Hindlimb muscle (tissue), 1 donor: ENCODE measurements at regions not wholly inside any gene's neighbourhood (a gene's known extent, or its start where the extent isn't known, plus 50 kb on each side); places are given as distances from the start of the nearest gene placed in this dataset.
"Not testable (repeated sequence)": the region's sequence is repeated elsewhere in the genome, so short reads cannot be mapped to it uniquely, and the experiment has no call there.

Experiments used
- DNase-seq: peaks from one replicate; pipeline ENCODE4 v3.0.0-alpha.2; 2013

DNA sequence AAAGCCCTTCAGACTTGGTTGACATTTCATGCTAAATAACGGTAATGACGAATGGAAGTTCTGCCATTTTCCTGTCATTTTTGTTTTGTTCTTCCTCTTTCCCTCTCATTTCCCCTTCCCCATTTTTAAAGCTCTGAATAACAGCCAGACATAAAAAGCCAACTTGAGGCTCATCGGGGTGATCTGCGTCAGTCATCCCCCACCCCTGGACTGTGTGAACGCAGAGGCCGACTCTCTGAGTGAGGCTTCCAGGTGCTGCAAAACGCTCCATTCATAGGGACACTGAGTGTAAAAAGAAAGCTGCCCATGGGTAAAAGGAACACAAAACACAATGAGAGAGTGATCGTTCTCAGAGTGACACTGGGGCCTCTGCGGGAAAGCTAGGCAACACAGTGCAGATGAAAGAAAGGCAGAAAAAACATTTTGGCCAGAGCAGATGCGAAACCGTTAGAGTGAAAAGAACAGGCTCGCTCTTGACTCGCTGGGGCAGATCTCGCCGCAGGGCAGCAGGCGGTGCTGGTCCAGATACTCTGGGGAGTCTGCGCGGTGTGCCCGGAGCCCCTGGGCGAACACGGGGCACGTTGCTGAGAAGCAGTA lies 684.8 kb downstream of the QKI start:
- DNase-seq, result no peak

DNA sequence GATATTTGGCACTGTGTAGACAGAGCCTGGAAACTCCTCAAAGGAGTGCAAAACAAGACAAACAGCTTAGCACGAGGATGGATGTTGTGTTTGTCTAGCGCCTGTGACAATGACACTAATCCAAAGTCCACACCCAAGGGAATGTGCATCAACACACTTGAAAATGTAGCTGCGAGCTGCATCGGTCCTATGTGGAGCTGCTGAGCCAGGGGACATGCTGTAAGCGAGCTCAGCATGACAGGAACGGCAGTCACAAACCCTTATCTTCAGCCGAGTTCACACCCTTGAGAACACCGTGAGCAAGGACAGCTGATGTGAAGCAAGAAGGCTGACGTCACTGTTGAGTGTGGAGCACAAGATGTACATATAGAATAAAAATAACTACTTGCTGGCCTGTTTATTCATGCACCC lies 684.3 kb downstream of the QKI start:
- DNase-seq, result no peak

DNA sequence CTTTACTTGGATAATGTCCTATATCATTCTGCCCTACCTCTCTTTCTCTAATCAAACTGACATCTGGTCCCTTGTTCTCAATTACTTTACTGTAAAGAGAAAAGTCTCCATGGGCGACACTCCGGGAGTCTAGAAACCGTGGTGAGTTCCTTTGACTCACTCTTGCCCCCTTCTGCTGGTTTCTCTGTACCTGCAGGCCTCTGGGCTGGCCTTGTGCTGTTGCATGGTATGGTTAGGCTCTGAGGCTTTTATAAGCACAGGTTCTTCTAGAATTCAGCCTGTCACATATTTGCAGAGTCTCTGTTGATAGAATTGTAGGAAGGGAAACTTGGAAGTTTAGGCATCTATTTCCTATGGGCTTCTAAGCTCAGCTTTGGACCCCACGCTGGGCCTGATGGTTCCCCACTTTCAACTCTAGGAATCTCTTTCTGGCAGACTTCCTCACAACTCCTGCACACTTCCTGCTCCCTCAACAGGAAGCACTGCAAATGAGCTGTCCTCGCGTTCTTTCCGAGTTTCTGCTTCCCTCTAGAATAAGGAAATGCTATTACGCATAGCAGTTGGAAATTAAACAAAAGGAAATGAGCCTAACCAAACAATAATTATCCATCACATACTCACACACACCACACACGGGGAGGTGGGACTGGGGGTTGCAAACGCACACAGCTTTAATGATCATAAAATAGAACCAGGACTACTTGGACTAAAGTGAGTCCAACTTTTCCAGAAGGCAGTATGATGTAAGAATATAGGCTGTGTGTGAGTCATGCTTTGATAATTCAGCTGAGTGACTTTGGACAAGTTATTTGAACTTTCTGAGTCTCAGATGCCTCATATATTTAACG lies 683.3 kb downstream of the QKI start:
- peak; percentile 54 for DNase-seq

DNA sequence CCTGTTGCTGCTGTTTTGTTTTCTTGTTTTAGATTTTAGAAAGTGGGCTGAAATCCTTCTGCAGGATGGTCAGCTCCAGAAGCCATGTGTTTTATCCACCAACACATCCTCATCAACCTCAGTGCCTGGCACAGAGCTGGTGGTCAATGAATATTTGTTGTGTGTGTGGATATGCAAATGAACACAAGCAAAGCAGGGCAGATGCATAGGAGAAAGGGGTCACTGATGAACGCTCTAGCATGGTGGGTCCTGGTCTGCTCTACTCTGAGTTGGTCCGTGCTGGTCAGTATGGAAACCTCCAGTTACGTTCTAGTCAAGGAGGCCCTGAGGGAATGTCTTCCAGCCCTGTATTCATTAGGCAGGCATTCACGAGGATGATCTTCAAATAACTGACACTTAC lies 682.5 kb downstream of the QKI start:
- DNase-seq, result no peak

DNA sequence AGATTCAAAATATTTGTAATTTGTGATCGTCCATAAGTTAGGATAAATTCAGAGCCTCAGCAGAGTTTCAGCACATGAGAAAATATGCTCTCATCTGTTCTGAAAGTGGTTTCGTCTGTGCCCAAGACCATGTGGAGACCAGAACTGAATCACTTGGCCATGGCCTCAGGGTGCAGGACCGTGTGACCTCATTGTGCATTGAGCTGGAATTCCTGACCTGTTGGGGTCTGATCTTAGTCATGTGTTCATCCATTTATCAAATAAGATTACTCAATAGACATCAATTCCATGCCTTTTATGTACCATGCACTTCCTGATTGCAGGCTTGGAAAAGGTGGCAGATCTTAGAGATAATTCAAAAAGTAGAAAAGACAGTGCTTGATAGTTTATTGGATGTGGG lies 680.5 kb downstream of the QKI start:
- DNase-seq, result no peak

DNA sequence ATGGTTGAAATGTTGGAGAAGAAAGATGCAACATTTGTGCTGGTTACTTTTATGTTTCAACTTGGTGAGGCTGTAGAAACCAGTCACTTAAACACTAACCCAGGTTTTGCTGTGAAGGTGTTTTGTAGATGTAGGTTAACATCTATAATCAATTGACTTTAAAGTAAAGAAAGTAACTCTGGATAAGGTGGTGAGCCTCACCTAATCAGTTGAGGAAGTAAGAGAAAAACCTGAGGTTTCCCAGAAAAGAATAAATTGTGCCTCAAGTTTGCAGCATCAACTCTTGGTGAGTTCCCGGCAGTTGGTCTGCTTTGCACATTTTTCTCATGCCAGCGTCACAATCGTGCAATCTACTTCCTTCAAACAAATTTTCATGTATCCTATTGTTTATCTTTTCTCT lies 673.4 kb downstream of the QKI start:
- DNase-seq, result no peak

DNA sequence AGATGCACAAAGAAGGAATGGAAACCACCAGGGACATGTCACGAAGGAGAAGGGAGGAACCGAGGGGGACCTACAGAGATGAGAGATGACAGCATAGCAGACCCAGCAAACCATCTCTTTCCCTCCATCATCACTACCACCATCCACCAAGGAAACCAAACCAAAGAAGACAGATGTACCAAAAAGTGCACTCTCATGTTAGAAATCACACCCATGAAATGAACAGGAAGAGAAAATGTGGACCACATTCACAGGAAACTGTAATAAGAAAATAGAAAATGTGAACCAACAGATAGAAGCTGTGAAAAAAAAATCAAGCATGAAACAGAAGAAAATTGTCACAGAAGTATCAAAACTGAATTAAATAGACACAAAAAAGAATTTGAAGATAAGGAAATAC lies 672.7 kb downstream of the QKI start:
- no peak for DNase-seq

DNA sequence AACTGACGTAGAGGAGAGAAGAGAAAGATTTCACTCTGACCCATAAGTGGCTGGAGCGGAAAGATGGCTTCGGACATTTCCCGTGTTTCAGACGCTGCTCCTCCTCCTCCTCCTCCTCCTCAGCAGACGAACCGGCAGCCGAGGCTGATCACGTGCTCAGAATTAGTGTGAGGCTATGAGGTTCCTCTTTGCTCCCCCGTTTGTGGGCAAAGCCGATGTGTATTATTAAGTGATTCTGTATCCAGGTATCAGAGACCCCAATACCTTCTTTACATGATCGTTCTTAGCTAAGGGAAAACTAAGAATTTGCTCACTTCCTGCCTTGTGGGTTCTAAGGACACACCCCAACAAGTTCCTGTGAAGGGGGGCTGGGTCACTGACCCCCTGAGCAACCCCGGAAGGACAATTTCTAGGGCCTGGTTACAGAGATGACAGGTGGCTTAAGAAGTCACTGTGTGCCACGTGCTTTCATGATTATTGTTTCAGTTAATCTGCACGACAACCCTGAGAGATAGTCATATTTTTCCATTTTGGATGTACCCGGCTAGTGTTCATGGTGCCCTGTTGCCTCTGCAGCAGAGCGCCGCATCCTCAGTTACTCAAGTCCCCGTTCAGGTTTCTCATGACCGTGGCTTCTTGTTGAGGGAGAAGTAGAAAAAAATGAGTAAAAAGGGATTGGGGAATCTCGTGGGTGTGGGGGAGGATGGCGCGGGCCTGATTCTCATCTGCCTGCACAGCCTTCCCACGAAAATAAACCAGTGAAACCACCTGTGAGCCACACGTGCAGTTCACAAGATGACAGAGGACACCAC lies 671.8 kb downstream of the QKI start:
- no peak for DNase-seq

DNA sequence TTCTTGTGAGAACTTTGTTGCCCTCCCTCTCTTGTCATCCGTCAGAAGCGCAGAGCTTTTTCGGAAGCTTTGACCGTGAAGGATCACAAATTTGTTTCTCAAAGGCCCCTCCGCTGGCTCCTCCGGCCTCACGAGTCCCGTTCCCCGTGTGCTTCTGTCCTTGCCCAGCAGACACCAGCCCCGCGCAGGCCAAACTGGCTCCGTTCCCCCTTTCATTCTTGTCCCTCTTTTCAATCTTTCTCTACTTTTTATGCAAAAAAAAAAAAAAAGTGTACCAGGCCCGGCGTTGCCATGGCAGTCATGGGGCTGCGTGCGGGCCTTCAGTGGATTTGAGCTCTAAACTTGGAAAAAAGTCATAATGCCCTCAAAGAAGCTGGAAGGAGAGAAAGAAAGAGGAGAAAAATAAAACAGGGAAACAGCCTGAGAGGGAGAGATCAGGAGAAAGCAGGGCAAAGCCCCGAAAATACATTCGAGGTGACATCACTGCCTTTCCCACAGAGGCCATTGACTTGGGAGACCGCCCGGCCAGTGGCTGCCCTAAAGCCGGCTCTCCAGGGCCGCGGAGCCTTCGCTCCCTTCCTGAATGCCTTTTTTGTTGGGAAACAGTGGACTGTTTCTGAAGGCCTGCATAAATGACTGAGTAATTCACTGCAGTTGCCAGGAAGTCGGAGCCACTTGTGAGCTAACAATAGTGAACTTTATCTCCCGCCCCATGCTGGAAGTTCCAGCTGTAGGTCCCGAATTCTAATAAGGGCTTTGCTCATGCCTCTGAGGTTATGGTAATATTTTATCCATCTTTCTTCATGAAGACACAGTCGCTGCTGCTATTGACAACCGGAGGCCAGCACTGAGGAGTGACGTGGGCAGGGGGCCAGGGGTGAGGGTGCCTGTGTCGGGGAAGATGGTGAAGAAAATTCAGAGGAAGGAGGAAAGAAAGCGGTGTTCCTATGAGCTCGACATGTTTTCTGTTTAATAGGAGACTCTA lies 670.9 kb downstream of the QKI start:
- DNase-seq, result peak; percentile 78

DNA sequence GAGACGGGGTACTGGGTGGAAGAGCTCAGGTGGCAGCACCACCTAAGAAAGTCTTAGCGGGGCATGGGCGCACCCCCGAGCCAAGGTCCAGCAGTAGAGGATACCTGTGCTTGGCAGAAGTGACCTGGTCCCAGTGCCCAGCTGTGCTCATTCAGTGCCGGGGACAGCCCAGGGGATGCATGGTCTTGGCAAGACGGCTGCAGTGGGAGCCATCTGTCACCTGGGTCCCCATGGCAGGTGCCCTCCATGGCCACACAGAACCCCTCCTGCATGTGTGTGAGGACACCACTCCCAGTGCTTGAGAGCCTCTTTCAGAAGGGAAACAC lies 664.7 kb downstream of the QKI start:
- DNase-seq, result no peak

DNA sequence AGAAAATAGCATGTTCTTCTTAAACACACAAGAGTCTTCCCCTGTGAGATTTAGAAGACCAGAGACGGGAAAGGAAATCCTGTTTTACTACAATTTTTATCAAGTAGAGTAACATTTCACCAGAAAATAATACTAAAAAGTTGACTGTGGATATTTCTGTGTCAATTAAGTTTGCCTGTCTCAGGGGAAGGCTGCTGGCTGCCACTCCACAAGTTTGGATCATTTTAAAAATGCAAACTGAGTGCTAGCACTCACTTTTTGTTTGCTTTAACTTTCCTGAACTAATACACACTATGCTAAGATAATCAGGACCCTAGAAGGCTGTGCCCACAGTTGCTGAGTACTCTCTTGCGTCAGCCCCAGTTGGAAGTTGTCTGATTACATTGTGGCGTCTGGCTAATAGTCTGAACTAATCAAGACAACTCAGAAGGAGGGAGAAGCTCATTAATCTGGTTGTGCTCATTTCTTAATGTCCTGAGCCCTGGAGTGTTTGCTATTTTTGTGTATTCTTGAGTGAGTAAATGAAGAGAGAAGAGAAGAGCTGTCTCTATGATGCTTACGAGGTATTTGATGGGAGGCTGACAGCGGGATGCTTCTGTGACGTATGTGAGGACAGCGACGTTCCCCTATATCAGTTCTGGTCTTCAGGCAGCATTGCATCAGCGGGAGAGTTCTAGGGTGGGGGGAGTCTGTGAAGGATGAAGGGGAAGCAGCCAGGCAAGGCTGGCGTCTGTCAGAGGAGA lies 664.2 kb downstream of the QKI start:
- DNase-seq, result no peak

DNA sequence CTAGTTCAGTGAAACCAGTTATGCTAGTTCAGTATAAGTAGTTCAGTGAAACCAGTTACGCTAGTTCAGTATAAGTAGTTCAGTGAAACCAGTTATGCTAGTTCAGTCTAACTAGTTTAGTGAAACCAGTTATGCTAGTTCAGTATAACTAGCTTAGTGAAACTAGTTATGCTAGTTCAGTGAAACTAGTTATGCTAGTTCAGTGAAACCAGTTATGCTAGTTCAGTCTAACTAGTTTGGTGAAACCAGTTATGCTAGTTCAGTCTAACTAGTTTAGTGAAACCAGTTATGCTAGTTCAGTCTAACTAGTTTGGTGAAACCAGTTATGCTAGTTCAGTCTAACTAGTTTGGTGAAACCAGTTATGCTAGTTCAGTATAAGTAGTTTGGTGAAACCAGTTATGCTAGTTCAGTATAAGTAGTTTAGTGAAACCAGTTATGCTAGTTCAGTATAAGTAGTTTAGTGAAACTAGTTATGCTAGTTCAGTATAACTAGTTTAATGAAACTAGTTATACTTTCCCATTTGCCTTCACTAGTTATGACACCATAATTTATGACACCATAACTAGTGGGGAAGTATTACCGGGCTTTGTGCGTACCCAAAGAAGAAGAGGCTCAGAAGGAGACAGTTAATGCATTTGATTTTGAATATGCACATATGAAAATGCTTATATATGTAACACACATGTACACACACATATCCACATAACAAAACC lies 662.5 kb downstream of the QKI start:
- DNase-seq, result not testable (repeated sequence)

DNA sequence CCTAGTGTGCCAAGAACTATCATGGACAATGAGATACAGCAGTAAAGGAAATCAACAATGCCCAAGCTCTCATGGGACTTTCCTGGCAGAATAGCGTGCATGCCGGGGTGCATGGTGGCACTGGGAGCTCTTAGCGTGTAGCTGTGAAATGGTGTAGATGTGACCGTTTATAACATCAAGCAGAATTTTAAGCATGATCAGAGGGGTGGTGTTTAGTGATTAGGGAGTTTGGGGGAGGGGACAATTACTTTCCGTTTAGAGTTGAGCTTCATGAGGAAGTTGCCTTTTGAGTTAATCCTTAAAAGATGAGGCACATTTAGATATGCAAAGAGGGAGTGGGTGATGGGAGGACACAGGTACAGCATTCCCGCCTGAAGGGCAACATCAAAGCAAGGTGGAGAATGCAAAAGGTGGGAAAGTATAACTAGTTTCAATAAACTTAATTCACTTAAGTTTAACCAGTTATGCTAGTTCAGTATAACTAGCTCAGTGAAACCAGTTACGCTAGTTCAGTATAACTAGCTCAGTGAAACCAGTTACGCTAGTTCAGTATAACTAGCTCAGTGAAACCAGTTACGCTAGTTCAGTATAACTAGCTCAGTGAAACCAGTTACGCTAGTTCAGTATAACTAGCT lies 661.6 kb downstream of the QKI start:
- DNase-seq, result no peak

DNA sequence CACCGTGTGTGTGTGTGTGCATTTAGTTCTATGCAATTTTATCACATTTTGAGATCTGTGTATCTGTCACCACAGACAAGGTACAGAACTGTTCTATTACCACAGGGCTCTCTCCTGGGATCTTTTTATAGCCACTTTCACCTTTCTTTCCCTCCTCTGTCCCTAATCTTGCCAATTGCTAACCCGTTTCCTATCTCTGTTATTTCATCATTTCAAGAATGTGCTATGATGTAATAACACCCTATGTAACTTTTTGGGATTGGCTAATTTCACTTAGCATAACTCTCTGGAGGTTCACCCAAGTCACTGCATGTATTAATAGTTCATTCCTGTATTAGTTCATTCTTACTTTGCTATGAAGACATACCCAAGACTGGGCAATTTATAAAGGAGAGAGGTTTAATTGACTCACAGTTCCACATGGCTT lies 657.7 kb downstream of the QKI start:
- no peak for DNase-seq

DNA sequence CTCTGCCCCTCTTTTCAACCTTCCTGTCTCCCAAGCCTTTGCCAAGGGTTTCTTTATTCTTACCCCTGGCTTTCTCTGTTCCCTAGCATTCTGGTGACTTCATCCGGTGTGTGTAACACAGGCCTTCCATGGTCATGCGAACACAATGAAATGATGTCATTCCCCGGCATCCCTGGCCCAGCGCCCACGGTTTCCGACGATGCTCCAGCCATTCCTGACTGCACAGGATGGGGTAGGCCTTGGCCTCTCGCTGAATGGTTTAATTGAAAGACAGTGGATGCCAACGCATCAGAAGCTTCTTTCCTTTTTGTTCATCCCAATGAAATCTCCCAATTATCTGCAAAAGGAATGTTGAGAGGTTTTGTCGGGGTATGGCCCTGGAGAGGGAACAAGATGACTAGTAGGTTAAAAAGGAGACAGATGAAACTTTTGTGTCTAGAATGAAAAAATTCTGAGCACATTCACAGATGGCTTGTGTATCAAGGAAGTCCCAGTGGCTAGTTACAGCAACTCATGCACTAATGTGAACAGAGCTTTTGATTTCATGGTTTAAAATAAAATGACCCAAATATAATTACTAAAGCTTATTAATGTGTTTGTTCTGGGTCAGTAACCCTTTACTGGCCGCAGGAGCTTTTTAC lies 655.0 kb downstream of the QKI start:
- DNase-seq, result peak; percentile 70

DNA sequence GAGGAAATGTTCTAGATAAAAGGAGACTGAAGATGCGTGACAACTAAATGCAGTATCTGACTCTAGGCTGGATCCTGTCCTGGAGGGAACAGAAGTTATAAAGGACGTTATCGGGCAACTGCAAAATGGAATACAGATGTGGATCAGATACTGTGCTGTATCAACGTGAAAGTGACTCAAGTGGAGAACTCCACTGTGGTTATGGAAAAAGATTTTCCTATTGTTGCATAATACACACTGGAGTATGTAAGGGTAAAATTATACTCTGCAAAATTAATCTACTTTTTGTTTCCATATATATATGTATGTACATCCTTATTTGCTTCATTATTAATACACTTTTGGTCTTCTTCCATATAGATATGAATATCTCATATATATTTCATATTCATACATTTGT lies 654.0 kb downstream of the QKI start:
- no peak for DNase-seq

DNA sequence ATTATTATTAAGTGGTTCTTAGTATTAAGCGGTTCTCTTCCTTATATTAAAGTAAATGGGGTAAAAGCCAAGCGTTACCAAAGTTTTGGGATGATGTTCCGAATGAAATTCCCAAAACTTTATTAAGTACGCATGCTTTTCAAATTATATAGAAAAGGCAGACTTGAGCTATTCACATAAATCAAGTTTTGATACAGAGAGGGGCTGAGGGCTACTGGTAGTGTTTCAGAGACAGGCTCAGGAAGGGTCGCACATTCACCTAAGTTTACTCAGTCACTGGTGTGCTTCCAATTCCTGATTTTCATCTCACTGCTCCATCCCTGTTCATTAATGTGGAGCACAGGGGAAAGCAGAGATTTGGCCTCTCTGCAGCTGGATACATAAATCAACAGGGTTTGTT lies 652.2 kb downstream of the QKI start:
- no peak for DNase-seq

DNA sequence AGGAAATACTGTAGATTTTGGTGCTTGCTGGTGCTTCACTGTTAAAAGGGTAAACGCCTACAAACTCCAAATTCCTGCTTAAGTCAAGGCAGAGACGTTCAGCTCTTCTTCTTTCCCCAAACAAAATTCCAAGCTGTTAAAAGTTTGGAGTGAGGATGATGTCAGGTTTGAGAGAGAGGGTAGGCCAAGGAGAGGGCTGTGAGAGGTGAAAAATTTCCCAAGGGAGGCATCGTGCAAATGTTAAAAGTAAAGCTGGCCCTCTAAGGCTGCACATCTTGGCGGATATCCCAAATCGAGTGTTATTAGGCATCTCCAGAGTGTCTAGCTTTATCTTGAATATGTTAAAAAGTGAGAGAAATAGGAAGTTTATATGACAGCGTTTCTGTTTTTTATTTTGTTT lies 651.8 kb downstream of the QKI start:
- DNase-seq, result peak; percentile 40

DNA sequence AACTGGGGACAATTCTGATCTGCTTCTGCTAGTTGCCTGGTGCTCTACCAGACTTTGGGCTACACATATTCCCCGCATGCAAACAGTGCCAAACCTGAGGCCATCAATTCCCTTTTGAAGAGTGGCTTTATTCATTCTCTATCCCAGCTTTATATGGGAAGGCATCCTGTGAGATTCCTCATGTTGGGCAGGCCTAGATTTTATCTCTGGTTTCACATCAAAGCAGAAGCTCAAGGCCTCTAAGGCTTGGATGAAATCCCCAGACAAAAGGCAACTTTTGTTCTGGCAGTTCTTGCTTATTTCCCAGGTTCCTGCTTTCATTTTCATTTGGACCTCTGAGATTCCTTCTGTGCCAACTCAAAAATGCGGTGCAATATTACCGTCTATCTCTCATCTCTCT lies 648.8 kb downstream of the QKI start:
- DNase-seq, result no peak

DNA sequence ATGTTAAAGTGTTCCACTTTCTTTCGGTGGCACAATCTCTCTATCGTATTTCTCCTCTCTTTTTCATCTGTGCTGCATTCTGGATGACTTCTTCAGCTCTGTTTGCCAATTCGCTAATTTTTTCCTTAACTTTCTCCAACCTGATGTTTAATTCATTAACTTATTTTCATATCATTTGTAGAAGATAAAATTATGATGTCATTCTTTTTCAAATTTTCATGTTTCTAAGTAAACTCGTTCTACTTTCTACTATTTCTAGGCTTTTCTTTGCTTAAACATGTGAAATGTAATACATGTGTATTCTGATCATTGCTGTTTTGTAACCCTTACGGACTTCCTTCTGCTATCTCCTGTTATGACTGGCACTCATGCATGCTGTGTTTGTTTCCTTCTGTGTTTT lies 648.4 kb downstream of the QKI start:
- no peak for DNase-seq
